B cell (primary cell): ENCODE measurements at regions not wholly inside any gene's neighbourhood (a gene's known extent, or its start where the extent isn't known, plus 50 kb on each side); places are given as distances from the start of the nearest gene placed in this dataset.

Experiments
- ATAC-seq: fragments of 200-7000 bp; cut with Tn5 transposase; one replicate; pipeline ENCODE4 v1.10.0; 2021; ENCODE audit warnings: low read depth, mild to moderate bottlenecking, moderate number of reproducible peaks, moderate library complexity
- CTCF ChIA-PET: fragments of 350-600 bp; sonication (Branson Sonifier 250); formaldehyde crosslinking; loops from one replicate; lab custom pipeline; 2021; ENCODE audit warnings: antibody characterized with exemption, inconsistent platforms; lab: Charles Lee
- POLR2A ChIA-PET: fragments of 350-600 bp; sonication (Branson Sonifier 250); formaldehyde crosslinking; loops from one replicate; lab custom pipeline; 2021; ENCODE audit warnings: antibody characterized with exemption; lab: Charles Lee
- DNase-seq: peaks from one replicate; pipeline ENCODE4 v3.0.0; 2013
- H2AFZ ChIP-seq: 2 replicates; pipeline ENCODE4 v1.6.1; 2012; ENCODE audit warnings: mild to moderate bottlenecking, low read depth, low read length; ENCODE audit not compliant: insufficient read depth, poor library complexity, severe bottlenecking
- H3K27ac ChIP-seq, 2 donors: 1 replicate in 1 of 2; 2 replicates in 1 of 2; pipeline ENCODE4 v1.5.1; 2012 to 2013; ENCODE audit warnings: low read length in 2 of 2, mild to moderate bottlenecking in 2 of 2, moderate library complexity in 1 of 2
- H3K27me3 ChIP-seq, 4 experiments: fragments of 200-600 bp in 1 of 4; sonication (generic) in 1 of 4; replicated peaks in 1 of 4; 1 replicate in 2 of 4; 2 replicates in 2 of 4; pipeline versions ENCODE4 v1.6.1 to v1.7.0; 2013 to 2016; ENCODE audit warnings: low read length in 3 of 4, mild to moderate bottlenecking in 2 of 4, mixed read lengths in 1 of 4, moderate library complexity in 1 of 4; ENCODE audit not compliant: insufficient read depth in 4 of 4, control insufficient read depth in 3 of 4; ENCODE audit errors: control extremely low read depth in 1 of 4
- H3K36me3 ChIP-seq, 2 experiments: replicated peaks in 1 of 2; 1 replicate in 1 of 2; 2 replicates in 1 of 2; pipeline versions ENCODE4 v1.6.1 to v1.7.1; 2013; ENCODE audit warnings: low read length in 1 of 2; ENCODE audit not compliant: insufficient read depth in 2 of 2, control insufficient read depth in 1 of 2; ENCODE audit errors: control extremely low read depth in 1 of 2, extremely low read depth in 1 of 2
- H3K4me1 ChIP-seq, 2 donors: fragments of 200-600 bp in 1 of 2; sonication (generic) in 1 of 2; 1 replicate in 1 of 2; 2 replicates in 1 of 2; pipeline versions ENCODE4 v1.5.1 to v1.6.1; 2013 to 2017; ENCODE audit warnings: low read length in 2 of 2; ENCODE audit not compliant: control insufficient read depth in 2 of 2, insufficient read depth in 2 of 2
- H3K4me2 ChIP-seq: replicated peaks from 2 replicates; pipeline ENCODE3; 2012; ENCODE audit warnings: mild to moderate bottlenecking, low read depth, low read length; ENCODE audit not compliant: poor library complexity, severe bottlenecking
- H3K4me3 ChIP-seq, 5 experiments: fragments of 200-600 bp in 1 of 5; sonication (generic) in 1 of 5; 1 replicate in 3 of 5; 2 replicates in 2 of 5; pipeline versions ENCODE4 v1.5.1 to v1.7.0; 2011 to 2016; ENCODE audit warnings: low read length in 4 of 5, mild to moderate bottlenecking in 4 of 5, low read depth in 2 of 5, control low read depth in 1 of 5, moderate library complexity in 1 of 5; ENCODE audit not compliant: insufficient read depth in 1 of 5; ENCODE audit errors: control extremely low read depth in 1 of 5, extremely low read depth in 1 of 5
- H3K79me2 ChIP-seq: fragments of 200-600 bp; sonication (generic); one replicate; pipeline ENCODE4 v1.6.0; 2016; ENCODE audit warnings: low read length; ENCODE audit not compliant: control insufficient read depth, insufficient read depth
- H3K9ac ChIP-seq: fragments of 200-600 bp; sonication (generic); 2 replicates; pipeline ENCODE4 v1.6.1; 2017; ENCODE audit warnings: mild to moderate bottlenecking, low read length, moderate library complexity
- H3K9me3 ChIP-seq, 3 donors: one replicate each; pipeline versions ENCODE4 v1.6.1 to v1.7.1; 2013; ENCODE audit warnings: low read length in 2 of 3; ENCODE audit not compliant: control insufficient read depth in 2 of 3, insufficient read depth in 1 of 3; ENCODE audit errors: control extremely low read depth in 1 of 3
- H4K20me1 ChIP-seq: 2 replicates; pipeline ENCODE4 v1.6.0; 2012; ENCODE audit warnings: mild to moderate bottlenecking, low read length; ENCODE audit not compliant: insufficient read depth, control insufficient read depth, poor library complexity, severe bottlenecking
- H3K27ac Mint-ChIP-seq: one replicate; pipeline ENCODE4 v1.8.0; 2021; ENCODE audit warnings: mixed read lengths
- H3K27me3 Mint-ChIP-seq: one replicate; pipeline ENCODE4 v1.8.0; 2021; ENCODE audit warnings: mixed read lengths
- H3K4me1 Mint-ChIP-seq: one replicate; pipeline ENCODE4 v1.8.0; 2021; ENCODE audit warnings: mixed read lengths
- H3K4me3 Mint-ChIP-seq: one replicate; pipeline ENCODE4 v1.8.0; 2021; ENCODE audit warnings: mixed read lengths
- H3K9me3 Mint-ChIP-seq: one replicate; pipeline ENCODE4 v1.8.0; 2022; ENCODE audit warnings: mixed read lengths; ENCODE audit not compliant: insufficient read depth
- EZH2 ChIP-seq: IDR thresholded peaks from 2 replicates; pipeline ENCODE4 v1.6.1; 2012; ENCODE audit warnings: borderline replicate concordance, low read depth, mild to moderate bottlenecking, moderate library complexity, low read length; ENCODE audit not compliant: insufficient read depth, poor library complexity, severe bottlenecking
- WGBS: methylation state at CpG from one replicate; pipeline ENCODE4 v1.1.5; 2013; ENCODE audit warnings: missing lambda C conversion rate; ENCODE audit not compliant: insufficient coverage; 5-methylcytosine and 5-hydroxymethylcytosine counted together
- intact Hi-C: fragments of 100-400 bp; cut with micrococcal nuclease; formaldehyde crosslinking; loops from one replicate; pipeline ENCODE4 v1.10.0; 2022
- TF ChIP-seq, protein P1 (sequence below): fragments of 200-600 bp; IDR thresholded peaks from one replicate; pipeline ENCODE4 v1.8.0; 2022; ENCODE audit warnings: antibody characterized with exemption, mild to moderate bottlenecking

DNA sequence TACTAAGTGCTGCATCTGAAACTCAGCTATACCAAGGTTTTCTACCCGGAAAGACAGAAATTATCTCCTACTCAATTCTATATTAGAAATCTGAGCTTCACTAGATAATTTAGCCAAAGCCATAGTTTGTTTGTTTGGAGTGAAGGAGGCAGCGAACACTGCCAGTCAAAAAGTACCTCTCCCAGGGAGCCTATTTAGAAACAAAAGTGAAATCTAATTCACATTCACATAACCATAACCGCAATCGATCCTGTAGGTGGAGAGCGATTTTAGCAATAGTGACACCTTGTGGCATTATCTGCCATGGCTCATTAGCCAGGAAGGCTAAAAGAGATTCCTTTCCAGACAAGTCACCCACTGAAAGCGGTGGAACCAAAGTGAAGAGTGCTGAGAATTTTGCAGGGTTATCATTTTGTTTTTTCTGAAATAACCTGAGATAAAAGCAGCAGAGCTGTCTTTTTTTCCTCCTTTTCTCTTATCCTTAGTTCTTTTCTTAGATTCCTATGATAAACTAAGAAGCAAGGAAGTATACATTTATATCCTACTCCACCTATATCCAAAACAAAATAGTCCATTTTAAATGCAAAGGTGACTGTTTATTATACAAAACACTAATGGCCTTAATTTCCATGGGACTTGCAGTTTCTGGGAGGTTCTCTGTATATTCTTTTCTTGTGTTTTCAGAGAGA lies 83.7 kb upstream of the BET1 start:
- H3K9me3 ChIP-seq: no peaks in the 10 kb centered on the region
- H3K4me2 ChIP-seq: peak overlapping the region; percentile 70
- POLR2A ChIA-PET: interaction anchor here (1.1 kb wide), 1 partner anchor 83 kb away, joined by 3 read pairs; no protein-coding TSS in a partner anchor
- peak; percentile 83 for ATAC-seq
- Mint-ChIP-seq H3K4me1 (peaks cover 17% of the 10 kb centered on the region), H3K4me3 (peak overlapping the region; percentile 78), H3K9me3 (no peaks in the 10 kb centered on the region), H3K27ac (peak overlapping the region; percentile 79), H3K27me3 (no peaks in the 10 kb centered on the region)
- peak overlapping the region; percentile 59 for H3K9ac ChIP-seq
- CTCF ChIA-PET: interaction anchor here (0.7 to 11.5 kb wide), 49 partner anchors 7 to 843 kb away, joined by 3 to 190 read pairs (median 5); partner anchors contain the start of genes BET1, COL1A2, GNG11 and GNGT1
- intact Hi-C loops: loop anchor here (1.0 to 10.0 kb wide), 13 partner anchors 38 to 843 kb away; partner anchors contain the start of genes BET1, COL1A2 and GNG11
- no peaks in the 10 kb centered on the region for H3K27me3 ChIP-seq
- DNase-seq: peak; percentile 85
- peak overlapping the region; percentile 11 to 66 (median 42) for H3K4me3 ChIP-seq
- H2AFZ ChIP-seq: peak overlapping the region; percentile 79
- TF ChIP-seq, protein P1, sequence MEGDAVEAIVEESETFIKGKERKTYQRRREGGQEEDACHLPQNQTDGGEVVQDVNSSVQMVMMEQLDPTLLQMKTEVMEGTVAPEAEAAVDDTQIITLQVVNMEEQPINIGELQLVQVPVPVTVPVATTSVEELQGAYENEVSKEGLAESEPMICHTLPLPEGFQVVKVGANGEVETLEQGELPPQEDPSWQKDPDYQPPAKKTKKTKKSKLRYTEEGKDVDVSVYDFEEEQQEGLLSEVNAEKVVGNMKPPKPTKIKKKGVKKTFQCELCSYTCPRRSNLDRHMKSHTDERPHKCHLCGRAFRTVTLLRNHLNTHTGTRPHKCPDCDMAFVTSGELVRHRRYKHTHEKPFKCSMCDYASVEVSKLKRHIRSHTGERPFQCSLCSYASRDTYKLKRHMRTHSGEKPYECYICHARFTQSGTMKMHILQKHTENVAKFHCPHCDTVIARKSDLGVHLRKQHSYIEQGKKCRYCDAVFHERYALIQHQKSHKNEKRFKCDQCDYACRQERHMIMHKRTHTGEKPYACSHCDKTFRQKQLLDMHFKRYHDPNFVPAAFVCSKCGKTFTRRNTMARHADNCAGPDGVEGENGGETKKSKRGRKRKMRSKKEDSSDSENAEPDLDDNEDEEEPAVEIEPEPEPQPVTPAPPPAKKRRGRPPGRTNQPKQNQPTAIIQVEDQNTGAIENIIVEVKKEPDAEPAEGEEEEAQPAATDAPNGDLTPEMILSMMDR: peak; percentile 87
- no peak for TF ChIP-seq EZH2
- WGBS: no CpG with 5 or more reads among the region's 6 CpGs
- peaks cover 14% of the 10 kb centered on the region in 2 donors for H3K4me1 ChIP-seq
- peak overlapping the region; percentile 28 to 51 for H3K27ac ChIP-seq
- H3K36me3 ChIP-seq: no peaks in the 10 kb centered on the region
- no peaks in the 10 kb centered on the region for H4K20me1 ChIP-seq
- no peaks in the 10 kb centered on the region for H3K79me2 ChIP-seq

GRCh38 chr7:94088560-94088959 lies 84.4 kb upstream of the BET1 start:
- no peak overlapping the region for H3K27ac ChIP-seq
- no peaks in the 10 kb centered on the region for H3K36me3 ChIP-seq
- DNase-seq (no peak), ATAC-seq (peak; percentile 43)
- no peak overlapping the region for H3K9ac ChIP-seq
- POLR2A ChIA-PET: no interaction called here
- H3K4me3 ChIP-seq: no peak overlapping the region
- intact Hi-C loops: loop anchor here (5.0 to 10.0 kb wide), 5 partner anchors 54 to 626 kb away; partner anchors contain the start of genes COL1A2 and GNG11
- H2AFZ ChIP-seq: no peak overlapping the region
- Mint-ChIP-seq H3K27ac (peak overlapping the region; percentile 12), H3K9me3 (no peaks in the 10 kb centered on the region), H3K4me3 (no peak overlapping the region), H3K27me3 (no peaks in the 10 kb centered on the region), H3K4me1 (peaks cover 17% of the 10 kb centered on the region)
- H3K9me3 ChIP-seq: no peaks in the 10 kb centered on the region
- peaks cover 14% of the 10 kb centered on the region in 2 donors for H3K4me1 ChIP-seq
- H3K4me2 ChIP-seq: no peak overlapping the region
- CTCF ChIA-PET: interaction anchor here (1.2 to 11.5 kb wide), 14 partner anchors 18 to 373 kb away, joined by 3 to 190 read pairs (median 7); partner anchors contain the start of genes COL1A2, GNG11 and GNGT1
- H3K27me3 ChIP-seq: no peaks in the 10 kb centered on the region
- no peaks in the 10 kb centered on the region for H3K79me2 ChIP-seq
- TF ChIP-seq, protein P1: no peak
- no peak for TF ChIP-seq EZH2
- no peaks in the 10 kb centered on the region for H4K20me1 ChIP-seq
